Kidney (tissue), 13 donors: ENCODE measurements at regions not wholly inside any gene's neighbourhood (a gene's known extent, or its start where the extent isn't known, plus 50 kb on each side); places are given as distances from the start of the nearest gene placed in this dataset.

Source experiments
- DNase-seq, 5 donors: peaks; one replicate each; pipeline ENCODE4 v3.0.0-alpha.2; 2013 to 2020
- FAIRE-seq: peaks from 2 replicates; lab custom pipeline; 2012; peaks lifted over from hg19 to GRCh38; lab: Jason Lieb, UNC
- H3K27ac ChIP-seq, 2 donors: one replicate each; pipeline ENCODE4 v1.7.0; 2013; ENCODE audit warnings: low read depth in 2 of 2, low read length in 2 of 2, inconsistent platforms in 1 of 2
- H3K27me3 ChIP-seq: one replicate; pipeline ENCODE4 v1.7.1; 2013; ENCODE audit warnings: low read length, inconsistent platforms; ENCODE audit not compliant: control insufficient read depth, insufficient read depth
- H3K36me3 ChIP-seq, 3 donors: one replicate each; pipeline versions ENCODE4 v1.7.0 to v1.7.1; 2013; ENCODE audit warnings: low read length in 3 of 3, control low read depth in 1 of 3, inconsistent platforms in 1 of 3; ENCODE audit not compliant: insufficient read depth in 3 of 3, control insufficient read depth in 2 of 3
- H3K4me1 ChIP-seq, 3 donors: one replicate each; pipeline versions ENCODE4 v1.7.0 to v1.7.1; 2013; ENCODE audit warnings: low read length in 3 of 3, inconsistent platforms in 1 of 3, low read depth in 1 of 3; ENCODE audit not compliant: control insufficient read depth in 2 of 3, insufficient read depth in 2 of 3
- H3K4me3 ChIP-seq, 3 donors: one replicate each; pipeline versions ENCODE4 v1.7.0 to v1.8.1; 2013; ENCODE audit warnings: low read length in 3 of 3, control low read depth in 1 of 3, inconsistent platforms in 1 of 3
- H3K9ac ChIP-seq, 3 donors: one replicate each; pipeline versions ENCODE4 v1.7.0 to v1.7.1; 2013; ENCODE audit warnings: low read length in 3 of 3, control low read depth in 1 of 3, inconsistent platforms in 1 of 3
- H3K9me3 ChIP-seq, 3 donors: one replicate each; pipeline versions ENCODE4 v1.7.0 to v1.7.1; 2013; ENCODE audit warnings: low read length in 3 of 3, control low read depth in 1 of 3, inconsistent platforms in 1 of 3; ENCODE audit not compliant: control insufficient read depth in 2 of 3, insufficient read depth in 1 of 3
- CTCF ChIP-seq: IDR thresholded peaks from 3 replicates; pipeline ENCODE4 v1.5.1; 2012; ENCODE audit warnings: mild to moderate bottlenecking, moderate library complexity, borderline replicate concordance; ENCODE audit not compliant: insufficient read depth; ENCODE audit errors: extremely low read depth
- intact Hi-C: fragments of 100-400 bp; cut with DNase I; formaldehyde crosslinking; loops from one replicate; pipeline ENCODE4 v1.11.1; 2022
- donor health status: control.
- donor health status: control.
- donor health status: control.
- donor health status: control.
- donor health status: control.
- donor health status: DM: yes; HTN: yes; CAD: no.
- donor health status: Normal renal cell carcinoma (clear cell type).

- Histone ChIP-seq H3K36me3 (no peaks in the 10 kb centered on the region), H3K27ac (no peak overlapping the region), H3K9ac (no peak overlapping the region), H3K4me1 (peaks cover 4 to 7% (median 4%) of the 10 kb centered on the region in 3 donors), H3K9me3 (no peaks in the 10 kb centered on the region), H3K27me3 (no peaks in the 10 kb centered on the region), H3K4me3 (no peak overlapping the region)
- DNase-seq (no peak), FAIRE-seq (no peak)
- TF ChIP-seq CTCF = no peak
- intact Hi-C loops = no loop called here
Observed at GRCh38 chr15:92843326-92843725, 56.8 kb upstream of the CHD2 start.

GRCh38 chr15:92843814-92844213 lies 56.3 kb upstream of the CHD2 start:
- H3K9me3 ChIP-seq = no peaks in the 10 kb centered on the region
- no peak overlapping the region for H3K9ac ChIP-seq
- peaks cover 4 to 7% (median 4%) of the 10 kb centered on the region in 3 donors for H3K4me1 ChIP-seq
- H3K36me3 ChIP-seq = no peaks in the 10 kb centered on the region
- intact Hi-C loops = no loop called here
- no peak for DNase-seq
- no peak overlapping the region for H3K27ac ChIP-seq
- FAIRE-seq = no peak
- TF ChIP-seq CTCF = no peak
- no peaks in the 10 kb centered on the region for H3K27me3 ChIP-seq
- H3K4me3 ChIP-seq = no peak overlapping the region

- peak overlapping the region in 1 of 3 donors; percentile 37 for H3K9ac ChIP-seq
- peak; percentile 50 for FAIRE-seq
Observed at GRCh38 chr15:92845126-92845508, 55.0 kb upstream of the CHD2 start.

More at GRCh38 chr15:92845126-92845508, 55.0 kb upstream of the CHD2 start:
- Histone ChIP-seq H3K27me3 (no peaks in the 10 kb centered on the region), H3K4me1 (peaks cover 4 to 7% (median 4%) of the 10 kb centered on the region in 3 donors), H3K27ac (peak overlapping the region in 1 of 2 donors; percentile 51), H3K4me3 (no peak overlapping the region), H3K9me3 (no peaks in the 10 kb centered on the region), H3K36me3 (no peaks in the 10 kb centered on the region)
- peak in 1 of 5 donors; percentile 78 for DNase-seq
- intact Hi-C loops = no loop called here
- no peak for TF ChIP-seq CTCF
